Neural crest cell (in vitro differentiated cells): ENCODE measurements at regions not wholly inside any gene's neighbourhood (a gene's known extent, or its start where the extent isn't known, plus 50 kb on each side); places are given as distances from the start of the nearest gene placed in this dataset.

Experiments used
- DNase-seq: peaks from one replicate; pipeline ENCODE4 v3.0.0; 2021; ENCODE audit warnings: low read depth, mixed read lengths, low spot score
- H3K27ac Mint-ChIP-seq: one replicate; pipeline ENCODE4 v1.8.0; 2021; ENCODE audit warnings: mild to moderate bottlenecking, mixed read lengths; ENCODE audit not compliant: unreplicated experiment
- H3K27me3 Mint-ChIP-seq: 2 replicates; pipeline ENCODE4 v1.8.0; 2021; ENCODE audit warnings: low read depth, mild to moderate bottlenecking, mixed read lengths
- H3K36me3 Mint-ChIP-seq: 2 replicates; pipeline ENCODE4 v1.8.0; 2021; ENCODE audit warnings: low read depth, mild to moderate bottlenecking, mixed read lengths
- H3K4me1 Mint-ChIP-seq: 2 replicates; pipeline ENCODE4 v1.8.0; 2021; ENCODE audit warnings: mixed read lengths
- H3K4me3 Mint-ChIP-seq: one replicate; pipeline ENCODE4 v1.8.0; 2021; ENCODE audit warnings: mild to moderate bottlenecking, mixed read lengths
- H3K9me3 Mint-ChIP-seq: 2 replicates; pipeline ENCODE4 v1.8.0; 2021; ENCODE audit warnings: mixed read lengths
- CTCF ChIP-seq: fragments of 200-600 bp; sonication (generic); conservative IDR thresholded peaks from 2 replicates; pipeline ENCODE4 v1.5.0; 2021; ENCODE audit warnings: antibody characterized with exemption, mild to moderate bottlenecking

- no peak for DNase-seq
- peaks cover 6% of the 10 kb centered on the region for H3K4me1 Mint-ChIP-seq
- H3K27me3 Mint-ChIP-seq = no peaks in the 10 kb centered on the region
- no peaks in the 10 kb centered on the region for H3K9me3 Mint-ChIP-seq
- H3K36me3 Mint-ChIP-seq = no peaks in the 10 kb centered on the region
- no peak overlapping the region for H3K4me3 Mint-ChIP-seq
- no peak overlapping the region for H3K27ac Mint-ChIP-seq
- no peak for TF ChIP-seq CTCF
Observed at GRCh38 chr18:44181951-44182747, 498.5 kb upstream of the SETBP1 start.

DNA sequence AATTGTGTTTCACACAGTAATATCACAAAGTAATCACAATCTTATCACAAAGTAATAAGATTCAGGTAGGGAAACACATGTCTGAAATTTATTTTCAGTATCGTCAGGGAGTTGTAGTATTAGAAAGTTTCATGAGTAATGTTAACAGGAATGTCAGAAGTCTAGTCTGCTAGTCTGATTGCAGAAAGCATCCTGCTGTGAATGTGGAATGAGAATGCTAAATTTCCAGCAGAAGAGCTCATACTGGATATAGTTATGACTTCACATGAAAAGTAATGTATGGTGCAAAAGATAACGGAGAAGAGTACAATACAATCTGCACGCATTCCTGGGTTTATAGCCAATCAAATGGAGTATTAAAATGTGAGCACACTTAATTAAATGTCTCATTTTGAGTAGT, 494.7 kb upstream of the SETBP1 start:
- peaks cover 6% of the 10 kb centered on the region for H3K4me1 Mint-ChIP-seq
- H3K27ac Mint-ChIP-seq = no peak overlapping the region
- TF ChIP-seq CTCF = no peak
- H3K36me3 Mint-ChIP-seq = no peaks in the 10 kb centered on the region
- H3K4me3 Mint-ChIP-seq = no peak overlapping the region
- DNase-seq = no peak
- H3K9me3 Mint-ChIP-seq = no peaks in the 10 kb centered on the region
- H3K27me3 Mint-ChIP-seq = no peaks in the 10 kb centered on the region

- Mint-ChIP-seq H3K27ac (no peak overlapping the region), H3K36me3 (no peaks in the 10 kb centered on the region), H3K4me1 (peaks cover 3% of the 10 kb centered on the region), H3K9me3 (no peaks in the 10 kb centered on the region), H3K4me3 (no peak overlapping the region), H3K27me3 (no peaks in the 10 kb centered on the region)
- no peak for TF ChIP-seq CTCF
- DNase-seq = no peak
Observed at GRCh38 chr18:44187090-44187489, 493.6 kb upstream of the SETBP1 start.

DNA sequence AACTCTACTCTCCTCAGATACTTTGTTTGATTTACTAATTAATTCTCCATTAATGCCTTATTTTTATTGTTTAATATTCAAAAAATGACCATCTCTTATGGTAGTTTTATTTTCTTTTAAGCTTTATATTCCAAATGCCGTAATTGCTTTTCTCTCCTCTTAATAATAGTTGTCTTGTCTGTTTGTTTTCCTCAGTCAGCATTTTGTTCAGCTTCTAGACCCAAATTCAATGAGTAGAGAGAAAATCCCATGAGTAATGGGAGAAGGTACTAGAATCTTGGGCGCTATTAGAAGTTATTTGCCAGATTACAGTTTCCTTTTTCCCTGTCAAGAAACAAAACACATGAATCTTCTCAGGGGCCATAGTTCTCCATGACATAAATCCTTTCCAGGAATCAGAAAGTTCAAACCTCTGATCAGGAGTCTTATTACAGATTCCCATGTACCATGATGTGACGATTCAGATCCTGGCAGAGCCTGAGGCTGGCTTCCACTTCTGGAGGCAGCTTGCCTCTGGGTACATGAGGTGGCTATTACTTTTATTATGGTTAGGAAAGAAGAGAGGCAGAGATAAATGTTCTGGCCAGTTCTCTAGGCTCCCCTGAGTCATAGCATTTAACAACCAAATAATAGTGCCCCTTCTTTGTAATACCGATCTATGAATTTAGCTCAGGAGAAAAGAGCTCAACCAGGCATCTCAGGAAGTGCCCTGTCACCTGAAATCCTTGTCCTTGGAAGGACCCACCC, 485.1 kb upstream of the SETBP1 start:
- H3K27ac Mint-ChIP-seq = no peak overlapping the region
- H3K4me1 Mint-ChIP-seq = no peaks in the 10 kb centered on the region
- H3K9me3 Mint-ChIP-seq = no peaks in the 10 kb centered on the region
- DNase-seq = no peak
- TF ChIP-seq CTCF = no peak
- H3K4me3 Mint-ChIP-seq = no peak overlapping the region
- H3K27me3 Mint-ChIP-seq = no peaks in the 10 kb centered on the region
- no peaks in the 10 kb centered on the region for H3K36me3 Mint-ChIP-seq

DNA sequence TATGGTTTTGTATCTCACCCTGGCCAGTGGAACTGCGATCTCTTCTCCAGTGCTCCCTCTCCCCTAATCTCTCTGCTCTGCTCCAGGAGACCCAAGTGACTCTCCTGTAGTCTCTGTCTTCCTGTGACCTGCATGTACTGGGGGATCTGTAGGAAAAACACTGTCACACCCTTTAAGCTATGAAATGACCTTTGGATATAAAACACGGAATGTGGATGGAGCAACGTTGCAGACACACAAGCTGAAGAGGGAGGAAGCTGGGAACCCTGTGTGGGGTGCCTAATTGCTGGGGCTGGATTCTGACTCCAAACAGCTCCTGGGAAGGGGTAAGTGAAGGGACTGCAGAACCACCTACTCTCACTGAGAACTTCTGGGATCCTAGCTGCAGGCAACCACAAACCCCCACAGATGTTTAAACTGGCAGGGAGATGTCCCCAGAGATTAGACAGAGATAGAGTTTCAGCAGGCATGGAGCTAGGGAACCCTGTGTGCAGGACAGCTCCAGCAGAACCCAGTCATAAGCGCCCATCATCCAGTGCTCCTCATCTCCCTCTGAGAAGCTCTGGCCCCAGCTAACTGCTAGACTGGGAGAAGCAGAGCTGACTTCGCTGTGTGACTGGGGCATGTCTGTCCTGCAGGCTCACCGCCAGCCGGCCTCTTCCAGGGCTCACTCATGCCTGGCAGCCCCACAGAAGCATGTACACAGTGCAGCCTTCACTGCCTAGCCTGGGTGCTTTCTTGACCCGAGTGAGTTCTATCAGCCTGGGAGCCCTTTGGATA, 482.7 kb upstream of the SETBP1 start:
- no peak for TF ChIP-seq CTCF
- no peaks in the 10 kb centered on the region for H3K27me3 Mint-ChIP-seq
- no peak overlapping the region for H3K27ac Mint-ChIP-seq
- H3K9me3 Mint-ChIP-seq = no peaks in the 10 kb centered on the region
- no peak overlapping the region for H3K4me3 Mint-ChIP-seq
- DNase-seq = no peak
- H3K36me3 Mint-ChIP-seq = no peaks in the 10 kb centered on the region
- H3K4me1 Mint-ChIP-seq = no peaks in the 10 kb centered on the region
